Muscle of leg (tissue), 3 donors: ENCODE measurements at regions not wholly inside any gene's neighbourhood (a gene's known extent, or its start where the extent isn't known, plus 50 kb on each side); places are given as distances from the start of the nearest gene placed in this dataset.
A peak's percentile ranks its signal among the peaks of the same experiment; 100 is the strongest.

Experiments
- DNase-seq: peaks from one replicate; pipeline ENCODE4 v3.0.0; 2013
- H3K27ac ChIP-seq: one replicate; pipeline ENCODE4 v1.5.1; 2013; ENCODE audit warnings: mild to moderate bottlenecking, low read length, control low read depth
- H3K27me3 ChIP-seq: one replicate; pipeline ENCODE4 v1.6.1; 2013; ENCODE audit warnings: low read length; ENCODE audit not compliant: control insufficient read depth, insufficient read depth
- H3K36me3 ChIP-seq: one replicate; pipeline ENCODE4 v1.6.1; 2013; ENCODE audit warnings: low read length; ENCODE audit not compliant: control insufficient read depth, insufficient read depth
- H3K4me1 ChIP-seq: one replicate; pipeline ENCODE4 v1.6.1; 2013; ENCODE audit warnings: low read length; ENCODE audit not compliant: control insufficient read depth, insufficient read depth
- H3K4me3 ChIP-seq: one replicate; pipeline ENCODE4 v1.5.1; 2013; ENCODE audit warnings: low read length, control low read depth
- H3K9me3 ChIP-seq: replicated peaks from 2 replicates; pipeline ENCODE4 v1.6.1; 2013; ENCODE audit warnings: low read depth, low read length; ENCODE audit not compliant: control insufficient read depth
- WGBS: methylation state at CpG from one replicate; pipeline ENCODE4 v1.1.5; 2013; ENCODE audit warnings: missing lambda C conversion rate; ENCODE audit not compliant: insufficient coverage; 5-methylcytosine and 5-hydroxymethylcytosine counted together

GRCh38 chr6:21371676-21372171 lies 221.8 kb upstream of the SOX4 start:
- peak; percentile 94 for DNase-seq
- H3K36me3 ChIP-seq = no peaks in the 10 kb centered on the region

GRCh38 chr6:21375151-21376116 lies 218.1 kb upstream of the SOX4 start:
- Histone ChIP-seq H3K9me3 (no peaks in the 10 kb centered on the region), H3K27ac (no peak overlapping the region), H3K4me1 (peaks cover 10% of the 10 kb centered on the region), H3K36me3 (no peaks in the 10 kb centered on the region), H3K4me3 (no peak overlapping the region), H3K27me3 (no peaks in the 10 kb centered on the region)
- 50% methylated on average over 1 of the region's 11 CpGs for WGBS
- DNase-seq = no peak

More at GRCh38 chr6:21371676-21372171, 221.8 kb upstream of the SOX4 start:
- H3K27me3 ChIP-seq = no peaks in the 10 kb centered on the region
- H3K4me1 ChIP-seq = peaks cover 10% of the 10 kb centered on the region
- H3K9me3 ChIP-seq = no peaks in the 10 kb centered on the region
- H3K27ac ChIP-seq = peak overlapping the region; percentile 59
- H3K4me3 ChIP-seq = no peak overlapping the region
- WGBS = no CpG with 5 or more reads among the region's 6 CpGs

GRCh38 chr6:21377356-21377755 lies 216.2 kb upstream of the SOX4 start:
- Histone ChIP-seq H3K36me3 (no peaks in the 10 kb centered on the region), H3K27me3 (no peaks in the 10 kb centered on the region), H3K4me1 (no peaks in the 10 kb centered on the region), H3K4me3 (no peak overlapping the region), H3K9me3 (no peaks in the 10 kb centered on the region), H3K27ac (no peak overlapping the region)
- DNase-seq = no peak
- 88% methylated on average over 6 of the region's 6 CpGs for WGBS

GRCh38 chr6:21381331-21381963 lies 212.1 kb upstream of the SOX4 start:
- H3K27ac ChIP-seq = no peak overlapping the region
- H3K27me3 ChIP-seq = no peaks in the 10 kb centered on the region
- H3K36me3 ChIP-seq = no peaks in the 10 kb centered on the region
- H3K4me3 ChIP-seq = no peak overlapping the region
- DNase-seq = no peak
- WGBS = no CpG with 5 or more reads among the region's 3 CpGs
- H3K9me3 ChIP-seq = no peaks in the 10 kb centered on the region
- H3K4me1 ChIP-seq = no peaks in the 10 kb centered on the region

GRCh38 chr6:21382821-21383449 lies 210.6 kb upstream of the SOX4 start:
- Histone ChIP-seq H3K9me3 (no peaks in the 10 kb centered on the region), H3K27ac (no peak overlapping the region), H3K4me1 (no peaks in the 10 kb centered on the region), H3K36me3 (no peaks in the 10 kb centered on the region), H3K4me3 (no peak overlapping the region), H3K27me3 (no peaks in the 10 kb centered on the region)
- WGBS = 76% methylated on average over 5 of the region's 12 CpGs
- DNase-seq = no peak

DNA sequence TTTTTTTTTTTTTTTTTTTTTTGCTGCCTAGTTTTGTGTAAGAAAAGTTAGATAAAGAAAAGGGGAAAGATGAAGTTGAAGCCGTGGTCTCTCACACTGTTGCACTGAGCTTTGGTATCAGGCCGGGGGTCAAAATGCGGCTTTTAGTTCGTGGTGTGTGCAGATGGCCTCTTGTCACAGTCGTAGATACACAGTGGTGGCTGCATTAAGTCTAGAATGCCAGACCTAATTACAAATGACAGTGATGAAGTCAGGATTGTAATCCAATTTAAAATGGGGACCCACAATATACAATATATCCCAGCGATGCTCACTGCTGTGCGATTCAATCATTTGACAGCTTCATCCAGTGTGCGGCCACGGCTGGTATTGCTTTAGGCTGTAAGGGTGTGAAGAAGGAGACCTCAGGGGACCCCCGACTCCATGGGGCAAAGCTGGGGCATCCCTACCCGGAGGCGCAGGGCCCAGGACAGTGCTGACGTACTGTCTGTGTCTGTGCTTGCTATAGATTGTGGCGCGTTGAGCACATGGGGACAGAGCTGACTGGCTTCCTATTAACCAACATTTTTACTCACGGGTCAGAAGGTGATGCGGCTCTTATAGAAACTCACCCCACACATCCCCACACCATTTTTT lies 210.0 kb upstream of the SOX4 start:
- H3K9me3 ChIP-seq = no peaks in the 10 kb centered on the region

DNA sequence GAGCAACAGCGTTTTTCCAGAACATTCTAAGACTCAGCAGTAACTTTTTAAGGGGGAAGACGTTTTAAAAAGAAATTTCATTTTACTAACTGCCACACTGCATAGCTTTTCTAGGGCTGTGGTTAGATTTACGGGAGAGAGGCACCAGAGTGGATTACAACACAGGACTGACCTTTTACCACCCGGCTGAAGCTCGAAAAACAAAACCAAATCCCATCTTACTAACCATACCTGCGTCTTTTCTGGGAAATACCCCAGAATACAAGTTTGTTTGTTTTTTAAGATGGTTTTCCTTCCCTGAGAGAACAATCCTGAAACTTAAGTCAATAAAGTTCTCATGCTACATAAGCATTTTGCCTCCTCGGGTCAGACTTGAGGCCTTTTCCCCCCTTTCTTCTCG lies 209.3 kb upstream of the SOX4 start:
- no peak for DNase-seq
- no peaks in the 10 kb centered on the region for H3K9me3 ChIP-seq
- H3K4me3 ChIP-seq = no peak overlapping the region
- no peak overlapping the region for H3K27ac ChIP-seq
- no peaks in the 10 kb centered on the region for H3K27me3 ChIP-seq
- no CpG with 5 or more reads among the region's 8 CpGs for WGBS
- no peaks in the 10 kb centered on the region for H3K36me3 ChIP-seq
- no peaks in the 10 kb centered on the region for H3K4me1 ChIP-seq

More for the DNA sequence above, 210.0 kb upstream of the SOX4 start:
- DNase-seq = no peak
- Histone ChIP-seq H3K27me3 (no peaks in the 10 kb centered on the region), H3K4me1 (no peaks in the 10 kb centered on the region), H3K36me3 (no peaks in the 10 kb centered on the region), H3K27ac (no peak overlapping the region), H3K4me3 (no peak overlapping the region)
- 84% methylated on average over 12 of the region's 17 CpGs for WGBS

GRCh38 chr6:21386744-21387143 lies 206.8 kb upstream of the SOX4 start:
- Histone ChIP-seq H3K36me3 (no peaks in the 10 kb centered on the region), H3K27ac (no peak overlapping the region), H3K9me3 (no peaks in the 10 kb centered on the region), H3K4me3 (no peak overlapping the region), H3K4me1 (no peaks in the 10 kb centered on the region), H3K27me3 (no peaks in the 10 kb centered on the region)
- no peak for DNase-seq
- WGBS = 93% methylated on average over 2 of the region's 2 CpGs

GRCh38 chr6:21390532-21391213 lies 202.9 kb upstream of the SOX4 start:
- DNase-seq = peak; percentile 13
- H3K36me3 ChIP-seq = no peaks in the 10 kb centered on the region
- no peaks in the 10 kb centered on the region for H3K9me3 ChIP-seq
- WGBS = 40% methylated on average over 3 of the region's 5 CpGs
- H3K27ac ChIP-seq = no peak overlapping the region
- no peaks in the 10 kb centered on the region for H3K27me3 ChIP-seq
- H3K4me1 ChIP-seq = no peaks in the 10 kb centered on the region
- no peak overlapping the region for H3K4me3 ChIP-seq
